GM12878 (cell line): ENCODE measurements at regions not wholly inside any gene's neighbourhood (a gene's known extent, or its start where the extent isn't known, plus 50 kb on each side); places are given as distances from the start of the nearest gene placed in this dataset.

Experiments used
- CTCF ChIP-seq, 3 experiments: IDR thresholded peaks in 2 of 3; conservative IDR thresholded peaks in 1 of 3; 2 replicates each; pipeline ENCODE4 v1.5.1; 2011; ENCODE audit warnings: low read depth in 3 of 3, low read length in 3 of 3, mild to moderate bottlenecking in 3 of 3, control low read depth in 2 of 3, moderate library complexity in 2 of 3, inconsistent platforms in 1 of 3, mixed read lengths in 1 of 3; ENCODE audit not compliant: control insufficient read depth in 2 of 3, insufficient read depth in 1 of 3; ENCODE audit errors: extremely low read depth in 1 of 3
- ESRRA ChIP-seq: IDR thresholded peaks from 2 replicates; pipeline ENCODE4 v1.6.1; 2012; ENCODE audit warnings: mild to moderate bottlenecking, low read length, improper control_type of control experiment
- ZBTB40 ChIP-seq: fragments of 450-650 bp; IDR thresholded peaks from 2 replicates; pipeline ENCODE4 v1.6.1; 2016; ENCODE audit warnings: mild to moderate bottlenecking, moderate library complexity, borderline replicate concordance

- TF ChIP-seq ZBTB40 = no peak
- TF ChIP-seq ESRRA = no peak
- TF ChIP-seq CTCF (IDR thresholded peaks at IDR 0.05 in 2 of 3, conservative IDR thresholded peaks at IDR 0.05 in 1 of 3; ENCODE audit: control insufficient read depth in 2 of 3, extremely low read depth in 1 of 3, insufficient read depth in 1 of 3, low read depth in 3 of 3, low read length in 3 of 3) = no peak
Observed at GRCh38 chr15:72936237-72936636, 116.0 kb upstream of the NEO1 start.
